Bronchial epithelial cell (primary cell): ENCODE measurements at regions not wholly inside any gene's neighbourhood (a gene's known extent, or its start where the extent isn't known, plus 50 kb on each side); places are given as distances from the start of the nearest gene placed in this dataset.

ENCODE experiments used
- DNase-seq: peaks from one replicate; pipeline ENCODE4 v3.0.0-alpha.2; 2010; ENCODE audit warnings: low read depth
- FAIRE-seq: peaks from 2 replicates; lab custom pipeline; 2011; peaks lifted over from hg19 to GRCh38; lab: Jason Lieb, UNC
- H3K27me3 ChIP-seq: 2 replicates; pipeline ENCODE4 v1.5.1; 2011; ENCODE audit warnings: low read length; ENCODE audit not compliant: control insufficient read depth, insufficient read depth
- H3K36me3 ChIP-seq: 2 replicates; pipeline ENCODE4 v1.5.1; 2011; ENCODE audit warnings: low read length; ENCODE audit not compliant: control insufficient read depth, insufficient read depth
- H3K4me3 ChIP-seq: 2 replicates; pipeline ENCODE4 v1.5.1; 2011; ENCODE audit warnings: mild to moderate bottlenecking, low read depth, low read length, control low read depth
- TF ChIP-seq, protein P1 (sequence below): IDR thresholded peaks from 2 replicates; pipeline ENCODE4 v1.5.1; 2011; ENCODE audit warnings: mild to moderate bottlenecking, moderate library complexity, low read length, control low read depth, inconsistent platforms; ENCODE audit not compliant: insufficient read depth, severe bottlenecking

DNA sequence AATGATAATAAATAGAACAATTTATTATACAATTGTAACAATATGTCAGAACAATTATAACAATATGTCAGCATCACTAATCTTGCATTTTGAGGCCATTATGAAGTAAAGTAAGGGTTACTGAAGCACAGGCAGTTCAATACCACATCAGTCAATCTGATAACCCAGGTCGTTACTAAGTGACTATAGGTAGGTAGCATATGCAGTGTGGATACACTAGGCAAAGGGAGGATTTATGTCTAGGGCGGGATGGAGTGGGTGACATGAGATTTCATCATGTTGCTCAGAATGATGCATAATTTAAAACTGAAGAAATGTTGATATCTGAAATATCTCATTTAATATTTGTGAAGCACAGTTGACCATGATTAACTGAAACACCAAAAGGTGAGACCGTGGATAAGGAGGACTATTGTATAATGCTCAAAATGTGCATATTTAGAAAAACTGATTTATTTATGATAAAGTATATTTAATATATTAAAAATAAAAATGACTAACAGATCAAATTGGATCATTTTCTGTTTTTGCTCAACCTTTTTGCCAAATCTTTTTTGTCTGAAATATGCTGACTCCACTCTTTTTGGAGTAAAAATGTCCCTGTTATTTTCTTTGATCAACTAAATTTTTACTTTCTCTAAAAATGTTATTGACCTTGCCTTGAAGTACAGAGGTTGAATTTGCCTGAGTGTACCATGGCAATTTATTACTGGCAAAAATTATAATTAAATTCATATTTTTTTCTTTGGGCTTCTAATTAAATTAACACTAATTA, 1189.4 kb upstream of the USP15 start:
- DNase-seq (no peak), FAIRE-seq (no peak)
- H3K4me3 ChIP-seq, result no peak overlapping the region
- TF ChIP-seq, protein P1, sequence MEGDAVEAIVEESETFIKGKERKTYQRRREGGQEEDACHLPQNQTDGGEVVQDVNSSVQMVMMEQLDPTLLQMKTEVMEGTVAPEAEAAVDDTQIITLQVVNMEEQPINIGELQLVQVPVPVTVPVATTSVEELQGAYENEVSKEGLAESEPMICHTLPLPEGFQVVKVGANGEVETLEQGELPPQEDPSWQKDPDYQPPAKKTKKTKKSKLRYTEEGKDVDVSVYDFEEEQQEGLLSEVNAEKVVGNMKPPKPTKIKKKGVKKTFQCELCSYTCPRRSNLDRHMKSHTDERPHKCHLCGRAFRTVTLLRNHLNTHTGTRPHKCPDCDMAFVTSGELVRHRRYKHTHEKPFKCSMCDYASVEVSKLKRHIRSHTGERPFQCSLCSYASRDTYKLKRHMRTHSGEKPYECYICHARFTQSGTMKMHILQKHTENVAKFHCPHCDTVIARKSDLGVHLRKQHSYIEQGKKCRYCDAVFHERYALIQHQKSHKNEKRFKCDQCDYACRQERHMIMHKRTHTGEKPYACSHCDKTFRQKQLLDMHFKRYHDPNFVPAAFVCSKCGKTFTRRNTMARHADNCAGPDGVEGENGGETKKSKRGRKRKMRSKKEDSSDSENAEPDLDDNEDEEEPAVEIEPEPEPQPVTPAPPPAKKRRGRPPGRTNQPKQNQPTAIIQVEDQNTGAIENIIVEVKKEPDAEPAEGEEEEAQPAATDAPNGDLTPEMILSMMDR, result no peak
- H3K27me3 ChIP-seq, result no peaks in the 10 kb centered on the region
- no peaks in the 10 kb centered on the region for H3K36me3 ChIP-seq

DNA sequence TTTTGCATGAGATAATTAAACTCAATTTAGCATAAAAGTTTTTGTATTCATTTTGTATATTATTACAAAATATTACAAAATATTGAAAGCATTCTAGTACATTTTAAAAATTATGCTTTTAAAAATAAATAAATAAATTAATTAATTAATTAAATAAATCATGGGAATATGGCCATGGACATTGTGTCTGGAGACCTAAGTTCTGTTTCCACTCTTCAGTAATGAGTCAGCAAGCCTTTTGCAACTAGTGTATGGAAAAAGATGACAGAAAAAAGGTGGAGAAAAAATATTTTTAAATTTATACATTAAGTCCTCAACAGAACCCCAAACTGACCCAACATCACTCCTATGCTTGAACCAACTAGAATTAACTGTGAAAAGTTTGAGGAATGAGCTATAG, 1187.5 kb upstream of the USP15 start:
- Histone ChIP-seq H3K36me3 (no peaks in the 10 kb centered on the region), H3K4me3 (no peak overlapping the region), H3K27me3 (no peaks in the 10 kb centered on the region)
- no peak for FAIRE-seq
- TF ChIP-seq, protein P1, result no peak
- DNase-seq, result no peak

DNA sequence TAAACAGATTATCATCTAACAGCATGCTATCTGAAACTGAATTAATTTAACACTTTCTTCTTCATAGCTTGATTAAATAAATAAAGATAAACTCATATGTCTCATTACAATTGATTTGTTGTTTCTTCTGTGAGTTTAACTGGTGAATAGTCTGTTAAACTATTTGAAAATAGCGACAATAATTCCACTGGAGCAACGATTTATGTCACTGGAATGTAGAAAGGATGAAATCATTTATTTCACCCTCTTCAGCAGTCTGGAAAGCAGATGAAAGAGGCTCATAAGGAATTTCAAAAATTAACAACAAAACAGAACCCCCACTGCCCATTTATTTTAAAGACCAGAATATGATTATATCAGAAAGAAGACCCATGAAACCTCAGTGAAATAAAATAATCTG, 1165.1 kb upstream of the USP15 start:
- Histone ChIP-seq H3K36me3 (no peaks in the 10 kb centered on the region), H3K27me3 (no peaks in the 10 kb centered on the region), H3K4me3 (no peak overlapping the region)
- FAIRE-seq, result no peak
- TF ChIP-seq, protein P1, result no peak
- no peak for DNase-seq

DNA sequence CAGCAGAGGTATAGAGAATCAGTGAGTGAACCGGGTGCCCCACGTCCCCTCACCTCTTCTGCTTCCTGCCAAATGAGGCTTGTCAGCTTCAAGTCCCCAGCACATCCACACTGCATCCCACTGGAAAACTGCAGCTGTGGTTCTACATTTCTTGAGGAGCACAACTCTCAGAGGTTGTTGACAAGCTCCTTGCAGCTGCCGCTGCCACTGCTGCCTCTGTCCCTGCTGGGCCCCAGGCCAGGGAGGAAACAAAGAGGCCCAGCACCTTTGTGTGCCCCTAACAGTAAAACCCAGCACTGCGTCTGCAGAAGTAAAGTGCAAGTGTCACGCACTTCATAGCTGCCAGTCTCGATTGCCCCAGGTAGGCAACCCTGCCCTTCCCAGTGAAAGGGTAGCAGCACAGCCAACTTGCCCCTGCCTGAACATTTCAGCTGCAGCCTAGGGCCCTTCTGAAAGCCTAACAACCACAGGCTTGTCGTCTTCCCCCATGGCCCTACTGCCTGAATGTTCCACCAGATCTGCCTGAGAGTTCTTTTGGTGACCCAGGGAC, 1162.1 kb upstream of the USP15 start:
- no peaks in the 10 kb centered on the region for H3K27me3 ChIP-seq

DNA sequence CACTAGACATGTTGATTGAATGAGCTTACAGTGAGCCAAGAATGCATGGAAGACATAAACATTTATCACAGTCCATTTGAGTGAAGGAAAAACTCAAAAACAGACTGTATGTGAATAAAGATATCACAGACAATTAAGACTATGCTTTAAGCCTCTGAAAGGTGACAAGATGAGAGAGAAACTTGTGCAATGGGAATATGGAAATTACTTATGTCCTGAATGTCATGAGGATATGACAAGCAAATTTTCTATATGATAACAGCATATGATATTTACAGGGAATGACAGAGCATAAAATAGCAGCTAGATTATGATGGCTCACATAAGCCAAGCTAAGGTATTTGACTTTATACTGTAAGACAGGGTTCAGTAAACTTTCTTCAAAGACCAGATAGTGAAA, 1153.1 kb upstream of the USP15 start:
- no peaks in the 10 kb centered on the region for H3K27me3 ChIP-seq
- DNase-seq (no peak), FAIRE-seq (no peak)
- TF ChIP-seq, protein P1, result no peak
- no peaks in the 10 kb centered on the region for H3K36me3 ChIP-seq
- H3K4me3 ChIP-seq, result no peak overlapping the region

More for the DNA sequence above, 1162.1 kb upstream of the USP15 start:
- no peak for FAIRE-seq
- TF ChIP-seq, protein P1, result no peak
- DNase-seq, result no peak
- no peak overlapping the region for H3K4me3 ChIP-seq
- no peaks in the 10 kb centered on the region for H3K36me3 ChIP-seq

DNA sequence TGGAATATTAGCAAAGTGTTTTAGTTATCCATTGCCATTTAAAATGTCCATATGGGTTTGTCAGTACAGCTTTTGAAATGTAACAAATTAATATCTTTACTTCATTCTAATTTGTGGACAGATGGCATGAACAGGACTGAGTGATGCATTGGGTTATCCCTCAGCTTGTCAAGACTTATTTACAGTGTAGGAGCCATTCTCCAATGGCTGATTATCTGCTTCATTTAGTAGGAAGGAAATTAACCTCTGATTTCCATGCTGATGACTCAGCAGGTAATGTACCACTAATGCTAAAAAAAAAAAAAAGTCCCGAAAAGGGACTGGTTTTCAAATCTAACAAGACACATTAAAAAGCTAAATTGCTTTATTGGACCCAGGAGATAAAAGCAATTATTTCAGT, 1149.0 kb upstream of the USP15 start:
- no peaks in the 10 kb centered on the region for H3K36me3 ChIP-seq
- no peak overlapping the region for H3K4me3 ChIP-seq
- DNase-seq (no peak), FAIRE-seq (no peak)
- H3K27me3 ChIP-seq, result no peaks in the 10 kb centered on the region
- TF ChIP-seq, protein P1, result no peak
